BJ (cell line): ENCODE measurements at regions not wholly inside any gene's neighbourhood (a gene's known extent, or its start where the extent isn't known, plus 50 kb on each side); places are given as distances from the start of the nearest gene placed in this dataset.

Experiments
- CTCF ChIA-PET: fragments of 350-600 bp; formaldehyde crosslinking; extraction: SDS; loops from one replicate; lab custom pipeline; 2021; ENCODE audit warnings: antibody characterized with exemption, inconsistent platforms; lab: Yijun Ruan, JAX
- POLR2A ChIA-PET: fragments of 300-600 bp; sonication (Branson Sonifier 250); formaldehyde crosslinking; extraction: SDS; loops from one replicate; lab custom pipeline; 2021; ENCODE audit warnings: antibody characterized with exemption; lab: Charles Lee
- DNase-seq: peaks from one replicate; pipeline ENCODE4 v3.0.0-alpha.2; 2011; ENCODE audit warnings: low read depth
- H3K27me3 ChIP-seq: 2 replicates; pipeline ENCODE4 v1.6.0; 2011; ENCODE audit warnings: low read length; ENCODE audit not compliant: control insufficient read depth, insufficient read depth
- H3K36me3 ChIP-seq: 2 replicates; pipeline ENCODE4 v1.5.1; 2011; ENCODE audit warnings: low read length; ENCODE audit not compliant: control insufficient read depth, insufficient read depth
- H3K4me3 ChIP-seq: 2 replicates; pipeline ENCODE4 v1.5.1; 2011; ENCODE audit warnings: low read depth, mild to moderate bottlenecking, control low read depth, low read length
- CTCF ChIP-seq: IDR thresholded peaks from 2 replicates; pipeline ENCODE4 v1.5.1; 2011; ENCODE audit warnings: low read depth, mild to moderate bottlenecking, control low read depth, inconsistent platforms, low read length, moderate library complexity; ENCODE audit not compliant: insufficient read depth

DNA sequence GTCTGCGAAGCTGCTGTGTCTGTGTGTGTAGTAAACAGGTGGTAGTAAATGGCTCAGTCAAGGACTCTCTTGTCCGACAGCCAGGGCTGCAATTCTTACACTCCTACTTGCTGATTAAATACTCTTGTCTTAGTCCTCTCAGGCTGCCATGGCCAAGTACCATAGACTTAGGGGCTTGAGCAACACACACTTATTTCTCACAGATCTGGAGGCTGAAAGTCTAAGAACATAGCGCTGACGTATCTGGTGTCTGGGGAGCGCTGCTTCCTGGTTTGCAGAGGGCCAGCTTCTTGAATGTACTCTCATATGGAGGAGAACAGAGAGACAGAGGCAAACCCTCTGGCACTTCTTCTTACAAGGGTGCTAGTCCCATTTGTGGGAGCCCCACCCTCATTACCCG is 411.0 kb downstream of the MED10 start:
- Histone ChIP-seq H3K4me3 (no peak overlapping the region), H3K27me3 (no peaks in the 10 kb centered on the region), H3K36me3 (no peaks in the 10 kb centered on the region)
- no peak for DNase-seq
- ChIA-PET POLR2A (no interaction called here), CTCF (no interaction called here)
- TF ChIP-seq CTCF, result no peak

DNA sequence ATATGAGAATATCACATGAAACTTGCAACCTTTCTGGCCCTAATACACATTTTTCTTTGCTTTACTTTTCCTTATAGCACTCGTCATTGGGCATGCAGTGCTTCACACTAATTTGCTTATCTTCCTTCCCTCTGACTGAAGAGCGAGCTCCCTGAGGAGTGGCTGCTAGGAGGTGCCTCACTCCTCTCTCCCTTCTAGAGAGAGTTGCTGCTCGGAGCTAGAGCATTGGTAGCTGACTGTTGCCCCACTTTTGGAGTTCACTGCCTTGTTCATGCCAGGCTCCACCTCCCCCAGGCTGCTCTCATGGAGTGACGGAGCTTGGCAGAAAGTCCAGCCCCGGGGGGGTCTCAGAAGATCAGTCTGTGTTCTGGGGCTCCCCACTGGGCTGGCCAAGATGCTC is 413.2 kb downstream of the MED10 start:
- Histone ChIP-seq H3K4me3 (no peak overlapping the region), H3K27me3 (no peaks in the 10 kb centered on the region), H3K36me3 (no peaks in the 10 kb centered on the region)
- no peak for DNase-seq
- no peak for TF ChIP-seq CTCF
- POLR2A ChIA-PET, result no interaction called here
- CTCF ChIA-PET, result no interaction called here

DNA sequence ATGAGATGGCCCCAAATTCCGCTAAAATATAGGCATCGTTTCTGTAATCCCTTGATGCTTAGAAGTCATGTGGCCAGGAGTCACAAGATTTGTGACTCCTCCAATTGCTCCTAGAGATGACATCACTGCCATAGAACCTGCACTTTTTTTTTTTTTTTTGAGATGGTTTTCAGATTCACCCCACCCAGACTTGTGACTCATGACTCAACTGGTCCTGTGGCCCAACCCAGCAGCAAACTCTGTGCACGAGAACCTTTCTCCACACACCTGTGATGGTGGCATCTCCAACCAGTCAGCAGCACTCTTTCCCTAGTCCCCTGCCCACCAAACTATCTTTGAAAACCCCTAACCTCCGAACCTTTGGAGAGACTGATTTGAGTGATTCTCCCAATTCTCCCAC is 414.0 kb downstream of the MED10 start:
- H3K36me3 ChIP-seq, result no peaks in the 10 kb centered on the region
- no peak for DNase-seq
- H3K27me3 ChIP-seq, result no peaks in the 10 kb centered on the region
- POLR2A ChIA-PET, result no interaction called here
- no peak for TF ChIP-seq CTCF
- no peak overlapping the region for H3K4me3 ChIP-seq
- CTCF ChIA-PET, result no interaction called here

GRCh38 chr5:5957737-5958136 is 420.6 kb downstream of the MED10 start:
- CTCF ChIA-PET, result no interaction called here
- Histone ChIP-seq H3K4me3 (no peak overlapping the region), H3K27me3 (no peaks in the 10 kb centered on the region), H3K36me3 (no peaks in the 10 kb centered on the region)
- no peak for DNase-seq
- POLR2A ChIA-PET, result no interaction called here
- TF ChIP-seq CTCF, result no peak

DNA sequence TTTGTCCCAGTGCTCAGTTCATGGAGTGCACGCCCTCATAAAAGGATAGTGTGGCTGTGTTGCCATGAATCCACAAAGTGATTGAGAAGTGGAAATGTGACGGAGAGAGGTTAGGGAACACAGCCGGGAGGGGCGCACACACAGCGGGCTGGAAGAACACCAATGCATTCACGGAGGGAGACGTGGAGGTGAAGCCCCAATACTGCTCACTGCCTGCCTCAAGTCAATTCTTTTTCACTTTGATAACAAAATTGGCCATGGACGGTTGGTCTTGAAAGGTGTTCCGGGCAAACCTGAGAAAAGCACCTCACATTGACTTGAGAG is 424.1 kb downstream of the MED10 start:
- no peak for DNase-seq
- POLR2A ChIA-PET, result no interaction called here
- no peak for TF ChIP-seq CTCF
- Histone ChIP-seq H3K36me3 (no peaks in the 10 kb centered on the region), H3K4me3 (no peak overlapping the region), H3K27me3 (no peaks in the 10 kb centered on the region)
- CTCF ChIA-PET, result no interaction called here
